ENCODE measurements at regions not wholly inside any gene's neighbourhood (a gene's known extent, or its start where the extent isn't known, plus 50 kb on each side); places are given as distances from the start of the nearest gene placed in this dataset.
A peak's percentile ranks its signal among the peaks of the same experiment; 100 is the strongest.

- DNase-seq = peak; percentile 43 to 76
These were observed 224.9 kb downstream of the INSIG2 start for GRCh38 chr2:118312969-118313756.

GRCh38 chr2:118310681-118311429, 222.6 kb downstream of the INSIG2 start:
- DNase-seq = no peak

- peak; percentile 83 to 95 for DNase-seq
These were observed 221.8 kb downstream of the INSIG2 start for GRCh38 chr2:118309946-118310680.

DNA sequence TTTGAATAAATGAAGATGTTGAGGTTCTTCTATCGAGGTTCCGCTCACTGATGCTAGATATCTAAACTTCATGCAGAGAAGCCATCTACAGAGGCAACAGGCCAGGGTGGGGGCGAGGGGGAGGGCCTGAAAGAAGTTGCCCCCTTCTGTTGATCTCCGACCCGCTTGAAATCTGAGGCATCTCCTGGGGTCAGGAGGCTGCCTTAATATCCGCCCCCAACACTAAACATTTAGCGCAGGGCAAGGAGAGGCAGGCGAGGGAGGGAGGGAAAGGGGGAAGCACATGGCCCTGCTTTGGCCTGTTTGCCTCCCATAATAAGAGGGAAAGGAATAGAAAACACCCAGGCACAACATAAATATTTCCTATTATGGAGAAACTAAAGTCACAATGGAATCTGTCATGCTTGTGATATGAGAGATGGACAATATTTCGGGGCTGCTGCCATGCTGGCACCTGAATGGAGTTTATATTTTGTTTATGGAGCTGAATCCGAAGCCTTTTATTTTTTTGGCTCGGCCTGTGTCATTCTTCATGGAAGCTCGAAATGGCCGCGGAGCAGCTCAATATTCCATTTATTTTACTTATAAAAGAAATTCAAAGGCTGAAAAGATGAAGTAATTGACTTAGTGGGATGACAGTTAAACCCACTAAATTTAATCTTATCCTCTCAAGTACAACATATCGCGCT, 221.1 kb downstream of the INSIG2 start:
- no peak for DNase-seq

DNA sequence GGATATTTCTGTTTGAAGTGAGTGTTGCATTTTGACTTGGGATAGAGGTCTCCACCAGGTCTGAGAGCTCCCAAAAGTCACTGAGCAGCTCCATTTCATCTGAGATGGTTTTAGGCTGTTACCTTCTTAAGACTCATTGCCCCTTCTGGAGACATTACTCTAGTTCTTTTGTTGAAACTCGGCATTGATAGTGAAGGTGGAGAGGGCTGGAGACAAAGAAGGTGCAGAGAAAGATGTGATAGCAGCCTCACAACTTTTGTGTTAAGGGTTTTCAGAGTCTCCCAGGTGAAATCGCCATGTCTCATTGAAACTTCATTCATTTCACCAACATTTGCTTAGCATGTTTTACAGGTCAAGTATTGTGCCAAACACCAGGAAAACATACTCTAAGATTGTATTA, 219.6 kb downstream of the INSIG2 start:
- DNase-seq = no peak

DNA sequence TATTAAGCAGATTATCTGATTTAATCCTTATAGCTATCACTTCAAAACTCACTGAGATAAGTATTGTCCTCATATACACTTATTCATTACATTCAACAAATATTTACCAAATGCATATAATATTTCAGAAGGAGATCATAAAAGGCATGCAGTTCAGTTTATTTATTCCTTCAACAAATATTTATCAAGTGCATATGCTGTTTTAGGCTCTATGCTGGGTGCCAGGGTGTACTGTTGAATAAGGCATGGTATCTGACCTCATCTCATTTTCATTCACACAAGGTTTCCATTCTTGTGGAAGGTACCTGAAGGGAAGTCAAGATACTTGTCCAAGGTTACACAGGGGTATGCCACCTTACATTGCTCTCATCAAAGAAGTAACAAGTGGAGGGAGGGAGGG, 213.0 kb downstream of the INSIG2 start:
- DNase-seq = peak in 1 of 2 experiments; percentile 5

DNA sequence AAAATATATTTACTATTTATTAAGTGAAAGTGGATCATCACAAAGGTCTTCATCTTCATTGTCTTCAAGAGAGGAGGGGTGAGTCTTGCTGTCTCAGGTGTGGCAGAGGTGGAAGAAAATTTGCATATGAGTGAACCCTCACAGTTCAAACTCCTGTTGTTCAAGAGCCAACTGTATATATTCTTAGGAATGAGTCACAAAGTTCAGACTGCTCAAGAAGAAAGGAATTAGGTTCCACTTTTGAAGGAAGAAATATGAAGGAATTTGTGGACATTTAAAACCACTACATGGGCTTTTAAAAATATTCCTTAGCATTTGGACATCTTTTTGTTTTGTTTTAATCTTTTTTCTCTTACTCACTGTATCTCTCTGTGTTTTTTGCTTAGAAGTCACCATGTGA, 212.6 kb downstream of the INSIG2 start:
- DNase-seq = no peak

DNA sequence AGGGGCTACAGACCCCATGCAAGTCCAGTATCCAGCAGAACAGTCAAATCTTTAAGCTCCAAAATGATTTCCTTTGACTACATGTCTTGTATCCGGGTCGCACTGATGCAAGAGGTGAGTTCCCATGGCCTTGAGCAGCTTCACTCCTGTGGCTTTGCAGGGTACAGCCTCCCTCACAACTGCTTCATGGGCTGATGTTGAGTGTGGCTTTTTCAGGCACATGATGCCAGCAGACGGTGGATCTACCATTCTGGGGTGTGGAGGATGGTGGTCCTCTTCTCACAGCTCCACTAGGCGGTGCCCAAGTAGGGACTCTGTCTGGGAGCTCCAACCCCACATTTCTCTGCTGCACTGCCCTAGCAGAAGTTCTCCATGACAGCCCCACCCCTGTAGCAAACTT, 208.4 kb downstream of the INSIG2 start:
- no peak for DNase-seq

- DNase-seq = no peak
These were observed 207.5 kb downstream of the INSIG2 start for GRCh38 chr2:118295592-118296390.

DNA sequence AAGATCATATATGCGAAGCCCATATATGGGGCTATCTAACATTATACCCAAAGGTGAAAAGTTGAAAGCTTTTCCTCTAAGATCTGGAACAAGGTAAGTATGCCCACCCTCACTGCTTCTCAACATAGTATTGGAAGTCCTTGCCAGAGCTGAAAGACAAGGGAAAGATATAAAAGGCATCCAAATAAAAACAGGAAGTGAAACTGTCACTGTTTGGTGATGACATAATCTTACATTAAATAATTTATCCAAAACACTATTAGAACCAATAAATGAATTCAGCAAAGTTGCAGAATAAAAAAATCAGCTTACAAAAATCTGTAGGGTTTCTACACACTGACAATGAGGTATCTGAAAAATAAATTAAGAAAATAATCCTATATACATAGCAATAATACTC, 205.8 kb downstream of the INSIG2 start:
- no peak for DNase-seq

- DNase-seq = no peak
These were observed 204.7 kb downstream of the INSIG2 start for GRCh38 chr2:118292991-118293390.

DNA sequence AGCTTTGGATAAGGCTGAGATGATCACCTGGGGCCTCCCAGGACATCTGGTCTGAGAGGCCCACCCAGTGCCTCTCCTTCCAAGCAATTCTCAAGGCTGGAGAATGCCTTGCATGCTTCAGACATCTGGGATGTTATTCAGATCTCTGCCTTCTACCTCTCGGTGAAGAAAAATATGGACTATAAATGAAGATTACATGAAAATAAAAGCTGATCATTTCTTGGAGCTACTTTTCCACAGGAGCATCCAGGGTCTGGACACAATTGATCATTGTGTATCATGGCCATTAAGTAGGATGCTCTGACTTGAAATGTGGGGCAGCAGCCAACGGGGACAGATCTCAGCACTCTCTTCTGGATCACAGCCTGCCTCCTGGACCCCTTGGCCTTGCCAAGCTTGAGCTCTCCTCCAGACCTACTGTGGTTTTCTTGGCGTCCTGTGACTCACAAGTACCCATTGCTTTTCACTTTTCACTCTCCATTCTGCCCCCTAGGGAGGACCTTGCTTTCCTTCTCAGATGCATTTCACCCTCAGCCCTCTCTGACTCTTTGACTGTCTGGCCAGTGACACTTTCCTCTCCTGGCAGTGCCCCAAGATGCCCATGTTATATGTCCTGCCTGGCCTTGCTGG, 203.1 kb downstream of the INSIG2 start:
- no peak for DNase-seq

DNA sequence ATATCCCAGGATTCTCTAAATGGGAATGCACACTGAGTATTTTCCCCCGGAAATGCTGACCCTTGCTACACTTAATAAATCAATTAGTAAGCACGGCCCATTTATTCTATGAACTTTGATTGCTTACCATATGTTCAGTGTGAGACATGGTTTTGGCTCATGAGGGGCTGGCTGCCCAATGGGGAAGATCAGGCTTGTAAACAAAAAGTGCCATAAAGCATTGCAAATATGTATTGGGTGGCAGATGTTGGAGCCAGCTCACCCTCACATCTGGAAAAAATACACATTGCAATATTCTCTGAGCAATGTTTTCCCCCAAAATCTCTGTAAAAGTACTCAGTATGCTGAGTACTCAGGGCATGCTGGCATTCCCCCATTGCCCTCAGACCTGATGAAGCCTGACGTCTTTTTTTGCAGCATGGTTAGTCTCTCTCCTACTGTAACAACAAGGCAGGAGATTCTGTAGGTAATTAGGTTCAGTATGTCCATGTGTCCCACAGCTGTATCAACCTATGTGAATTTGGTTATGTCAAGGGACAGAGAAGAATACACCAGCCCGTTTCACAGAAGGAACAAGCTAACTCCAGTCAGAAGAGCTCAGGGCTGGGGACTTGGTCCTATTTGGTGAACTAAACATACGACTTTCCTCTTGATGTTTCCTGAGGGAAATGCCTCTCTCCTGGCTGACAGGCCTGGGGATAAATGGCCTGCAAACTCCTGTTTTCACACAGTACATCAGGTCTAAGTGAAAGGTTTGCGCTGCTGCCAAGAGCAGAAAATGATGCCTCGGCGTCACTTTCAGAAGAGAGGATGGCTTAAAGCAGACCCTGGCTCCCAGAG, 202.4 kb downstream of the INSIG2 start:
- DNase-seq = no peak

GRCh38 chr2:118279005-118279404, 190.7 kb downstream of the INSIG2 start:
- no peak for DNase-seq

DNA sequence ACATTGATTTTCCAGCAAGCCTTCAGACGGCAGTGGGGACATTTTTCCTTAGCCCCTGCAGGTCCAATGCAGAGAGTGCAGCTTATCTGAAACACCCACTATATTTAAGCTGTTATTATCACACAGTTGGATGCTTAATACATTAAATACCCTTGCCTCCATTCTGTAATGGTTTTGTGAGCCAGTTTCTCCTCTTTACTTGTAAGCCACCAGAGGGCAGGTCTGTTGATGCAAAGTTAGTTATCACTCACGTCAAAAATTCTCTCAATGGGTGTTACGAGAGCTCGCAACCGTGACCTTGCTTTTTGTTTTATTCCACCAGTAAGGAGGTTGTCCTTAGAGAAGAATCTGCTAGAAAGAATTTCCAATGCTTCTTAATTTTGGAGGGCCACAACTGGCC, 189.8 kb downstream of the INSIG2 start:
- no peak for DNase-seq

GRCh38 chr2:118274841-118275510, 186.7 kb downstream of the INSIG2 start:
- no peak for DNase-seq

DNA sequence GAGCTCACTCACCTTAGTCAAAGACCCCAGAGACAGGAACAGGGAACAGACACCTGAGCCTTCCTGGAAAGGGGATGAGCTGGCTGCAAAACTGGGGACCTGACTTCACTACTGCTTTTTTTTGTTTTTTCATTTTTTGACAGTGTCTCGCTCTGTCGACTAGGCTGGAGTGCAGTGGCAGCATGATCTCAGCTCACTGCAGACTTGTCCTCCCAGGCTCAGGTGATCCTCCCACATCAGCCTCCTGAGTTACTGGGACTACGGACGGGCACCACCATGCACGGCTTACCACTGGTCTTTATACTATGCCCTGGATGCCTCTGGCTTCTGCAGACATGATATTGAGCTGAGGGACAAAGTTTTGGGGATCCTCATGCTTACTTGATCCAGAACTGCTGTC, 184.1 kb downstream of the INSIG2 start:
- no peak for DNase-seq

DNA sequence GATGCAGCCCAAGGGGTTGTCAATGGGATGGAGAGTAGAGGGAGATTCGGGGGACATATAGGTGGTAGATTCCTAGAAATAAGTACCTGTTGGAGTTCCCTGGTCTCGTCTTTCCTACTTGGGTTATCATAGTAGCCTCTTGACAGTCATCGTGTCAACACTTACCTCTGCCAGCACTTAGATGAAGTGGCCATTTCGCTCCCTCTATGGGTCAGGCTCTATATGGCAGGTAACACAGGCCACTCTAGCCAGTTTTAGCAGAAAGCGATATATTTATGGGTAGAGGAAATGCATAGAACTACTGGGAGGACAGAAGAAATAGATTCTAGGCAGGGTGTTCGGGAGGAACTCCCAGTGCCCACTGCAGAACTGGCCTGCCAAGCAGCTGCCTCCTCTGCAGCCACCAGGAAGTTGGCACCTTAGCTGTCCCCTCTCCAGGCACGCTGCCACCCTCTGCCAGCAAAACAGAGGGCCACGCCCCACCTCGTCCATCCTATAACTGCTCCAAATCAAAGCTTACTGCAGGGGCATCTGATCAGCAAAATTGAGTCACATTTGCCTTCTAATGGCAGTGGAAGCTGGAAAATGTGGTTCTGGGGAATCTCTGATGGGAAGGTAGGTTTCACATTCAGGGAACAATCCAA, 181.3 kb downstream of the INSIG2 start:
- DNase-seq = peak in 1 of 2 experiments; percentile 7

GRCh38 chr2:118268268-118268667, 180.0 kb downstream of the INSIG2 start:
- DNase-seq = no peak
